ENCODE measurements at regions not wholly inside any gene's neighbourhood (a gene's known extent, or its start where the extent isn't known, plus 50 kb on each side); places are given as distances from the start of the nearest gene placed in this dataset.

- Histone ChIP-seq H3K9me3 (no peaks in the 10 kb centered on the region), H3K27me3 (no peaks in the 10 kb centered on the region), H3K27ac (no peak overlapping the region), H3K4me3 (no peak overlapping the region), H3K36me3 (no peaks in the 10 kb centered on the region), H3K4me1 (no peaks in the 10 kb centered on the region)
- ATAC-seq (no peak), DNase-seq (no peak)
- 77% methylated on average over 9 of the region's 9 CpGs for WGBS (ENCODE audit: insufficient coverage, low coverage, low lambda C conversion rate, missing lambda C conversion rate)
- no peak for TF ChIP-seq POLR2A (IDR thresholded peaks at IDR 0.05)
- no peak for TF ChIP-seq CTCF (IDR thresholded peaks at IDR 0.05)
- intact Hi-C loops (cut with DNase I): no loop called here
Measured at GRCh38 chr12:116337312-116337711, 59.8 kb upstream of the MED13L start.

GRCh38 chr12:116338064-116338846 is 60.8 kb upstream of the MED13L start:
- H3K27me3 ChIP-seq: no peaks in the 10 kb centered on the region
- no peak for ATAC-seq
- 93% methylated on average over 10 of the region's 11 CpGs for WGBS (ENCODE audit: insufficient coverage, low coverage, low lambda C conversion rate, missing lambda C conversion rate)

GRCh38 chr12:116339062-116339461 is 61.6 kb upstream of the MED13L start:
- no peak for TF ChIP-seq CTCF (IDR thresholded peaks at IDR 0.05)
- TF ChIP-seq POLR2A (IDR thresholded peaks at IDR 0.05): no peak
- Histone ChIP-seq H3K4me1 (no peaks in the 10 kb centered on the region), H3K4me3 (no peak overlapping the region), H3K27me3 (no peaks in the 10 kb centered on the region), H3K27ac (no peak overlapping the region), H3K36me3 (no peaks in the 10 kb centered on the region), H3K9me3 (no peaks in the 10 kb centered on the region)
- DNase-seq: no peak
- intact Hi-C loops (cut with DNase I): no loop called here
- 100% methylated on average over 1 of the region's 3 CpGs for WGBS (ENCODE audit: insufficient coverage, low coverage, low lambda C conversion rate, missing lambda C conversion rate)
- no peak for ATAC-seq

More at GRCh38 chr12:116338064-116338846, 60.8 kb upstream of the MED13L start:
- intact Hi-C loops (cut with DNase I): no loop called here
- TF ChIP-seq CTCF (IDR thresholded peaks at IDR 0.05) (no peak), POLR2A (IDR thresholded peaks at IDR 0.05) (no peak)
- no peak overlapping the region for H3K4me3 ChIP-seq
- H3K9me3 ChIP-seq: no peaks in the 10 kb centered on the region
- H3K36me3 ChIP-seq: no peaks in the 10 kb centered on the region
- H3K4me1 ChIP-seq: no peaks in the 10 kb centered on the region
- no peak overlapping the region for H3K27ac ChIP-seq
- DNase-seq: no peak

- Histone ChIP-seq H3K36me3 (no peaks in the 10 kb centered on the region), H3K27ac (no peak overlapping the region), H3K27me3 (no peaks in the 10 kb centered on the region), H3K9me3 (no peaks in the 10 kb centered on the region), H3K4me3 (no peak overlapping the region), H3K4me1 (no peaks in the 10 kb centered on the region)
- 94% methylated on average over 3 of the region's 3 CpGs for WGBS (ENCODE audit: insufficient coverage, low coverage, low lambda C conversion rate, missing lambda C conversion rate)
- no peak for TF ChIP-seq CTCF (IDR thresholded peaks at IDR 0.05)
- no peak for TF ChIP-seq POLR2A (IDR thresholded peaks at IDR 0.05)
- intact Hi-C loops (cut with DNase I): no loop called here
- no peak for DNase-seq
- ATAC-seq: no peak
Measured at GRCh38 chr12:116339800-116340371, 62.4 kb upstream of the MED13L start.

Measured in right lobe of liver (tissue), 6 donors.